Esophagus muscularis mucosa (tissue), 4 donors: ENCODE measurements at regions not wholly inside any gene's neighbourhood (a gene's known extent, or its start where the extent isn't known, plus 50 kb on each side); places are given as distances from the start of the nearest gene placed in this dataset.

Experiments
- DNase-seq: peaks from one replicate; pipeline ENCODE4 v3.0.0-alpha.2; 2017; ENCODE audit errors: extremely low spot score
- H3K27ac ChIP-seq, 4 donors: fragments of 200-600 bp; sonication (generic); replicated peaks in 1 of 4; 1 replicate in 3 of 4; 2 replicates in 1 of 4; pipeline ENCODE4 v1.5.1; 2016 to 2019; ENCODE audit warnings: mild to moderate bottlenecking in 1 of 4
- H3K27me3 ChIP-seq, 4 donors: fragments of 200-600 bp; sonication (generic); one replicate each; pipeline versions ENCODE4 v1.5.1 to v1.6.0; 2016 to 2019
- H3K36me3 ChIP-seq, 4 donors: fragments of 200-600 bp; sonication (generic); one replicate each; pipeline ENCODE4 v1.5.1; 2016 to 2019
- H3K4me1 ChIP-seq, 4 donors: fragments of 200-600 bp; sonication (generic); one replicate each; pipeline ENCODE4 v1.5.1; 2016 to 2019
- H3K4me3 ChIP-seq, 4 donors: fragments of 200-600 bp; sonication (generic); 1 replicate in 2 of 4; 2 replicates in 2 of 4; pipeline ENCODE4 v1.5.1; 2016 to 2019; ENCODE audit warnings: mild to moderate bottlenecking in 4 of 4, moderate library complexity in 1 of 4
- H3K9me3 ChIP-seq, 4 donors: fragments of 200-600 bp; sonication (generic); 1 replicate in 3 of 4; 2 replicates in 1 of 4; pipeline ENCODE4 v1.5.1; 2016 to 2019
- EP300 ChIP-seq: sonication (generic); formaldehyde crosslinking; IDR thresholded peaks from one replicate; pipeline ENCODE4 v1.6.1; 2017; ENCODE audit warnings: antibody characterized with exemption
- POLR2A ChIP-seq: fragments of 450-650 bp; IDR thresholded peaks from one replicate; pipeline ENCODE4 v1.6.1; 2017; ENCODE audit warnings: antibody characterized with exemption, moderate library complexity, mild to moderate bottlenecking, low read depth
- POLR2AphosphoS5 ChIP-seq, 2 donors: sonication (generic); formaldehyde crosslinking; IDR thresholded peaks; one replicate each; pipeline ENCODE4 v1.6.1; 2017; ENCODE audit warnings: antibody characterized with exemption in 2 of 2
- WGBS: methylation state at CpG from one replicate; pipeline ENCODE4 v1.1.5; 2018; 5-methylcytosine and 5-hydroxymethylcytosine counted together
- intact Hi-C: fragments of 100-400 bp; cut with DNase I; formaldehyde crosslinking; loops from one replicate; pipeline ENCODE4 v1.15.1; 2023
- TF ChIP-seq, protein P1 (sequence below), 3 experiments: fragments of 200-600 bp in 2 of 3; fragments of 450-650 bp in 1 of 3; sonication (generic) in 2 of 3; IDR thresholded peaks; one replicate each; pipeline ENCODE4 v1.5.1; 2017 to 2019; ENCODE audit warnings: antibody characterized with exemption in 3 of 3, mild to moderate bottlenecking in 2 of 3, moderate library complexity in 1 of 3

- Histone ChIP-seq H3K27me3 (no peaks in the 10 kb centered on the region), H3K27ac (no peak overlapping the region), H3K4me3 (no peak overlapping the region), H3K9me3 (no peaks in the 10 kb centered on the region), H3K36me3 (no peaks in the 10 kb centered on the region), H3K4me1 (no peaks in the 10 kb centered on the region)
- DNase-seq = no peak
- TF ChIP-seq, protein P1, sequence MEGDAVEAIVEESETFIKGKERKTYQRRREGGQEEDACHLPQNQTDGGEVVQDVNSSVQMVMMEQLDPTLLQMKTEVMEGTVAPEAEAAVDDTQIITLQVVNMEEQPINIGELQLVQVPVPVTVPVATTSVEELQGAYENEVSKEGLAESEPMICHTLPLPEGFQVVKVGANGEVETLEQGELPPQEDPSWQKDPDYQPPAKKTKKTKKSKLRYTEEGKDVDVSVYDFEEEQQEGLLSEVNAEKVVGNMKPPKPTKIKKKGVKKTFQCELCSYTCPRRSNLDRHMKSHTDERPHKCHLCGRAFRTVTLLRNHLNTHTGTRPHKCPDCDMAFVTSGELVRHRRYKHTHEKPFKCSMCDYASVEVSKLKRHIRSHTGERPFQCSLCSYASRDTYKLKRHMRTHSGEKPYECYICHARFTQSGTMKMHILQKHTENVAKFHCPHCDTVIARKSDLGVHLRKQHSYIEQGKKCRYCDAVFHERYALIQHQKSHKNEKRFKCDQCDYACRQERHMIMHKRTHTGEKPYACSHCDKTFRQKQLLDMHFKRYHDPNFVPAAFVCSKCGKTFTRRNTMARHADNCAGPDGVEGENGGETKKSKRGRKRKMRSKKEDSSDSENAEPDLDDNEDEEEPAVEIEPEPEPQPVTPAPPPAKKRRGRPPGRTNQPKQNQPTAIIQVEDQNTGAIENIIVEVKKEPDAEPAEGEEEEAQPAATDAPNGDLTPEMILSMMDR (IDR thresholded peaks at IDR 0.05) = no peak
- TF ChIP-seq POLR2AphosphoS5 (IDR thresholded peaks at IDR 0.05) (no peak), POLR2A (no peak), EP300 (no peak)
- intact Hi-C loops = no loop called here
- 84% methylated on average over 11 of the region's 11 CpGs for WGBS
Observed at GRCh38 chr6:88298066-88298845, 132.1 kb upstream of the CNR1 start.

GRCh38 chr6:88296694-88297093, 130.5 kb upstream of the CNR1 start:
- H3K27me3 ChIP-seq = no peaks in the 10 kb centered on the region
- whole genome bisulfite sequencing = 53% methylated on average over 2 of the region's 2 CpGs
- intact Hi-C loops = no loop called here

DNA sequence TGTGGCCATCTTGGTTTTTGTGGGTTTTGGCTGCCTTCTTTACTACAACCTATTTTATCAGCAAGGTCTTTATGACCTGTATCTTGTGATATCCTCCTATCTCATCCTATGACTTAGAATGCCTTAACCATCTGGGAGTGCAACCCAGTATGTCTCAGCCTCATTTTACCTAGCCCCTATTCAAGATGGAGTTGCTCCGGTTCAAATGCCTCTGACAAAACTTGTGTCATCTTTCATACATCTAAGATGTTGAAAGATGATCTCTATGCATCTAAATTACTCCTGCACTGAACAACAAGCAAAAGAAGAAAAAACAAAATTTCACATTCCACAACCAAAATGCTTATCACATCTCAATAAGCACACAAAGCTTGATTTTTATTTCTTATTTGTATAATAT, 129.5 kb upstream of the CNR1 start:
- TF ChIP-seq EP300 (no peak), POLR2AphosphoS5 (IDR thresholded peaks at IDR 0.05) (no peak), POLR2A (no peak)
- TF ChIP-seq, protein P1 (IDR thresholded peaks at IDR 0.05) = no peak
- Histone ChIP-seq H3K27ac (no peak overlapping the region), H3K4me3 (no peak overlapping the region), H3K27me3 (no peaks in the 10 kb centered on the region), H3K9me3 (peaks cover 0 to 3% (median 0%) of the 10 kb centered on the region in 4 donors), H3K4me1 (no peaks in the 10 kb centered on the region), H3K36me3 (no peaks in the 10 kb centered on the region)
- intact Hi-C loops = no loop called here
- 94% methylated on average over 1 of the region's 1 CpG for WGBS
- no peak for DNase-seq

More at GRCh38 chr6:88296694-88297093, 130.5 kb upstream of the CNR1 start:
- no peak overlapping the region for H3K4me3 ChIP-seq
- no peak for DNase-seq
- TF ChIP-seq, protein P1 (IDR thresholded peaks at IDR 0.05) = no peak
- no peak for TF ChIP-seq POLR2AphosphoS5 (IDR thresholded peaks at IDR 0.05)
- no peak for TF ChIP-seq EP300
- no peak for TF ChIP-seq POLR2A
- H3K27ac ChIP-seq = no peak overlapping the region
- H3K4me1 ChIP-seq = no peaks in the 10 kb centered on the region
- H3K9me3 ChIP-seq = no peaks in the 10 kb centered on the region
- no peaks in the 10 kb centered on the region for H3K36me3 ChIP-seq

DNA sequence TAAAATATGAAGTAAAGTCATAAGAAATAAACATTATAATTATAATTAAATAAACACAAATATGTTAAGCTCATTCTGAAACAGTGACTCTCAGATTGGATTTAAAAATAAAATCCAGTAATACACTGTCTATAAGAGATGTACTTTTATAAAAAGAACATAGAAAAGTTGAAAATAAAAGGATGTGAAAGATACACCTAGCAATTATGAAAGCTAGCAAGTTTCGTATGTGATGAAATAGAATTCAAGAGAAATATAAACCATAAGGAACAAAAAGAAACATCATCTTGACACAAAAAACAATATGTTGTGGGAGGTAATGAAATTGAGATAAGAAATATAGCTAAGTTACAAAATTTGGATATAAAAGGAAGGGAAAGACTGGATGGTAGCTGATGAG, 128.6 kb upstream of the CNR1 start:
- WGBS = 78% methylated on average over 1 of the region's 1 CpG
- no peak for TF ChIP-seq POLR2AphosphoS5 (IDR thresholded peaks at IDR 0.05)
- no peak for TF ChIP-seq EP300
- TF ChIP-seq, protein P1 (IDR thresholded peaks at IDR 0.05) = no peak
- no peak for TF ChIP-seq POLR2A
- peaks cover 0 to 8% (median 0%) of the 10 kb centered on the region in 4 donors for H3K9me3 ChIP-seq
- H3K4me1 ChIP-seq = no peaks in the 10 kb centered on the region
- no peaks in the 10 kb centered on the region for H3K36me3 ChIP-seq
- intact Hi-C loops = no loop called here
- H3K27me3 ChIP-seq = no peaks in the 10 kb centered on the region
- no peak overlapping the region for H3K4me3 ChIP-seq
- DNase-seq = no peak
- no peak overlapping the region for H3K27ac ChIP-seq

GRCh38 chr6:88290411-88290810, 124.3 kb upstream of the CNR1 start:
- no peak for DNase-seq
- no peak overlapping the region for H3K4me3 ChIP-seq
- TF ChIP-seq EP300 = no peak
- TF ChIP-seq, protein P1 (IDR thresholded peaks at IDR 0.05) = no peak
- no peak for TF ChIP-seq POLR2AphosphoS5 (IDR thresholded peaks at IDR 0.05)
- no peak for TF ChIP-seq POLR2A
- intact Hi-C loops = no loop called here
- no peaks in the 10 kb centered on the region for H3K27me3 ChIP-seq
- H3K9me3 ChIP-seq = peaks cover 0 to 28% (median 6%) of the 10 kb centered on the region in 4 donors
- no peaks in the 10 kb centered on the region for H3K36me3 ChIP-seq
- WGBS = 52% methylated on average over 2 of the region's 2 CpGs
- no peaks in the 10 kb centered on the region for H3K4me1 ChIP-seq
- H3K27ac ChIP-seq = no peak overlapping the region
